ENCODE measurements at regions not wholly inside any gene's neighbourhood (a gene's known extent, or its start where the extent isn't known, plus 50 kb on each side); places are given as distances from the start of the nearest gene placed in this dataset.

DNA sequence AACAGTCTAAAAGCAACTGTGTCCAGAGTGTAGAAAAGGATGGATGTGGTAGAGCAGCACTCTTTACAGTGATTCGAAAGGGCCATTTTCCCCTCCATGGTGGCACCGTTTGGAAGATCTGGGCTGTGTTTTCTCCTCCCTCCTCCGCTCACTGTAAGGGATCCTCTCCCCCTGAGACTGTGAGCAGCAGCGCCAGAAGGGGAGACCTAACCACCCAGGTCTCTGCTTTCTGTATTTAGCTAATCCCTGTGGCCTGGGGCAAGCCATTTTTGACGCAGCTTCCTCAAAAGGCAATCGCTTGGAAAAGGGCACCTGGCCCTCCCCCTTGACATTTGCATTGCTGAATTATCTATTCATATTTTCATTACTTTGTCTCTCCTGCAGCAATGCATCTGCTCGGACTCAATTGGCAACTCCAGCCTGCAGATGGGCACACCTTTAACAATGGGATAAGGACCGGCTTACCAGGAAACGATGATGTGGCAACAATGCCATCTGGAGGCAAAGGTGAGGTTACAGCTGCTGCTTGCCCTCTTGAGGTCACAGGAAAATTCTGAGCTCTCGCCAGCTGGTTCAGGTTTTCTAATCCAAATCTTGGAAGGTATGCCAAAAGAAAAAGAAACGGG lies 244.3 kb upstream of the WWC1 start:
- no peak for DNase-seq (ENCODE audit: low spot score)
- ATAC-seq (ENCODE audit: low read depth) = peak; percentile 95
- no peaks in the 10 kb centered on the region for H3K4me1 ChIP-seq (ENCODE audit: insufficient read depth, poor library complexity, severe bottlenecking)
- H3K9me3 ChIP-seq (ENCODE audit: severe bottlenecking) = no peaks in the 10 kb centered on the region
- TF ChIP-seq, protein P1, sequence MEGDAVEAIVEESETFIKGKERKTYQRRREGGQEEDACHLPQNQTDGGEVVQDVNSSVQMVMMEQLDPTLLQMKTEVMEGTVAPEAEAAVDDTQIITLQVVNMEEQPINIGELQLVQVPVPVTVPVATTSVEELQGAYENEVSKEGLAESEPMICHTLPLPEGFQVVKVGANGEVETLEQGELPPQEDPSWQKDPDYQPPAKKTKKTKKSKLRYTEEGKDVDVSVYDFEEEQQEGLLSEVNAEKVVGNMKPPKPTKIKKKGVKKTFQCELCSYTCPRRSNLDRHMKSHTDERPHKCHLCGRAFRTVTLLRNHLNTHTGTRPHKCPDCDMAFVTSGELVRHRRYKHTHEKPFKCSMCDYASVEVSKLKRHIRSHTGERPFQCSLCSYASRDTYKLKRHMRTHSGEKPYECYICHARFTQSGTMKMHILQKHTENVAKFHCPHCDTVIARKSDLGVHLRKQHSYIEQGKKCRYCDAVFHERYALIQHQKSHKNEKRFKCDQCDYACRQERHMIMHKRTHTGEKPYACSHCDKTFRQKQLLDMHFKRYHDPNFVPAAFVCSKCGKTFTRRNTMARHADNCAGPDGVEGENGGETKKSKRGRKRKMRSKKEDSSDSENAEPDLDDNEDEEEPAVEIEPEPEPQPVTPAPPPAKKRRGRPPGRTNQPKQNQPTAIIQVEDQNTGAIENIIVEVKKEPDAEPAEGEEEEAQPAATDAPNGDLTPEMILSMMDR (IDR thresholded peaks at IDR 0.05; ENCODE audit: poor library complexity, severe bottlenecking) = peak; percentile 93
- no peaks in the 10 kb centered on the region for H3K36me3 ChIP-seq (ENCODE audit: low read depth)
- H3K4me3 ChIP-seq (ENCODE audit: severe bottlenecking) = no peak overlapping the region
- H3K27ac ChIP-seq (ENCODE audit: poor library complexity, severe bottlenecking) = no peak overlapping the region
- H3K27me3 ChIP-seq (ENCODE audit: insufficient read depth, poor library complexity, severe bottlenecking) = no peaks in the 10 kb centered on the region

DNA sequence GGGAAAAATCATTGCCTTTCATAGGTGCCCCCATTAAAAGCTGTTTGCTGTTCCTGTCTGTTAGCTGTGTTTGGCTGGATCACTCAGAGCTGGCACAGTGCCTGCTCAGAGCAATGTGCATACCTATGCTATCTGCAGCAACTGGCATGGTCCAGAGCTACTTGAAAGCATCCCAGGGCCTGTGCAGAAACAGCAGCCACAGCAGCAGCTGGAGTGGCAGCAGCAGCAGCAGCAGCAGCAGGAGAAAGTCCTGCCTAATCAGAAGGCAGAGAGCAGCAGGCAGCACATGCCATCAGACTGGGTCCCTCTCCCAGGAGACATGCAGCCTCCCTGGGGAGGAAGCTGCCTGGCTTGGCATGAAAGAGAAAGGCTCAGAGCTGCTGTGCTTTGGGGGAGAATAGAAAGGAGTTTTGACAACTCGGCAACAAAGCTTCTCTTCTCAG lies 243.8 kb upstream of the WWC1 start:
- no peaks in the 10 kb centered on the region for H3K36me3 ChIP-seq (ENCODE audit: low read depth)
- H3K9me3 ChIP-seq (ENCODE audit: severe bottlenecking) = no peaks in the 10 kb centered on the region
- ATAC-seq (ENCODE audit: low read depth) (peak; percentile 71), DNase-seq (ENCODE audit: low spot score) (no peak)
- H3K27me3 ChIP-seq (ENCODE audit: insufficient read depth, poor library complexity, severe bottlenecking) = no peaks in the 10 kb centered on the region
- H3K4me3 ChIP-seq (ENCODE audit: severe bottlenecking) = no peak overlapping the region
- TF ChIP-seq, protein P1 (IDR thresholded peaks at IDR 0.05; ENCODE audit: poor library complexity, severe bottlenecking) = peak; percentile 62
- no peaks in the 10 kb centered on the region for H3K4me1 ChIP-seq (ENCODE audit: insufficient read depth, poor library complexity, severe bottlenecking)
- H3K27ac ChIP-seq (ENCODE audit: poor library complexity, severe bottlenecking) = no peak overlapping the region

DNA sequence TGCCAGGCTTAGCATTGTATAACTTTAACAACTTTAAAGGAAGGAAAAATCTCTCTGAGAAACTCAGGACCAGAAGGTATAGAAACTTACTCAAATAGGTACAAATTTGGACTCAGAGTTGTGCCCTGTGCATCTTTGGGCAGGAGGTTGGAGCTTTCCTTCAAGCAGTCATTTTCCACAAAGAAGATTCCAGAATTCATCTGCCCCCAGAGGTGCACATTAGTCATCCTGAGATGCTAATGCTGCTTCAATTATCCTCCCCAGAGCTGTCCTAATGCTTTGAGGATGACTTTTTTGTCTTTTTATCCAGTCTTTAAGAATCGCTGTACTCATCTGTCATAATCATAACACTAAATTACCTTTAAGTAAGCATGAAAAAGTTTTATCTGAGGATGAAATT lies 243.0 kb upstream of the WWC1 start:
- Histone ChIP-seq H3K36me3 (ENCODE audit: low read depth) (no peaks in the 10 kb centered on the region), H3K27me3 (ENCODE audit: insufficient read depth, poor library complexity, severe bottlenecking) (no peaks in the 10 kb centered on the region), H3K4me1 (ENCODE audit: insufficient read depth, poor library complexity, severe bottlenecking) (no peaks in the 10 kb centered on the region), H3K27ac (ENCODE audit: poor library complexity, severe bottlenecking) (no peak overlapping the region), H3K4me3 (ENCODE audit: severe bottlenecking) (no peak overlapping the region), H3K9me3 (ENCODE audit: severe bottlenecking) (no peaks in the 10 kb centered on the region)
- ATAC-seq (ENCODE audit: low read depth) (no peak), DNase-seq (ENCODE audit: low spot score) (no peak)
- TF ChIP-seq, protein P1 (IDR thresholded peaks at IDR 0.05; ENCODE audit: poor library complexity, severe bottlenecking) = no peak

DNA sequence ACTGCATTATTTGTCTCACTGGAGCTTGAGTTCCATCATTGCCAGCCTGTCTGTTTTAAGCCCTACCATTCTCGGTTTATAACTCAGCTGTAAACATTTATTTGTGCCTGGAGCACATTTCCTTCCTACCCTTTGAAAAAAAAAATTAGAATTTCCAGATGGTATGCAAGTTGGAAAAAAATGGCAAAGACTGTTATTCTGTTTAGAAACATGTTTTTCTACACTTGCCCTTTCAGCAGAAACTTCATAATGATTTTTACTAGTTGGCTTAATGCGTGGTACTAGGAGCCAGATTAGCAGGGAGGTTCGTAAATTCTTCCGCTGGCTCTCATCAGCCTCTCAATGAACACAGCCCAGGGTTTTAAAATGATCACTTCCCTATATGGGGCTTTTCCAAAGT lies 238.8 kb upstream of the WWC1 start:
- TF ChIP-seq, protein P1 (IDR thresholded peaks at IDR 0.05; ENCODE audit: poor library complexity, severe bottlenecking) = no peak
- DNase-seq (ENCODE audit: low spot score) (no peak), ATAC-seq (ENCODE audit: low read depth) (no peak)
- H3K27ac ChIP-seq (ENCODE audit: poor library complexity, severe bottlenecking) = no peak overlapping the region
- no peak overlapping the region for H3K4me3 ChIP-seq (ENCODE audit: severe bottlenecking)
- H3K4me1 ChIP-seq (ENCODE audit: insufficient read depth, poor library complexity, severe bottlenecking) = no peaks in the 10 kb centered on the region
- no peaks in the 10 kb centered on the region for H3K27me3 ChIP-seq (ENCODE audit: insufficient read depth, poor library complexity, severe bottlenecking)
- H3K9me3 ChIP-seq (ENCODE audit: severe bottlenecking) = no peaks in the 10 kb centered on the region
- no peaks in the 10 kb centered on the region for H3K36me3 ChIP-seq (ENCODE audit: low read depth)

DNA sequence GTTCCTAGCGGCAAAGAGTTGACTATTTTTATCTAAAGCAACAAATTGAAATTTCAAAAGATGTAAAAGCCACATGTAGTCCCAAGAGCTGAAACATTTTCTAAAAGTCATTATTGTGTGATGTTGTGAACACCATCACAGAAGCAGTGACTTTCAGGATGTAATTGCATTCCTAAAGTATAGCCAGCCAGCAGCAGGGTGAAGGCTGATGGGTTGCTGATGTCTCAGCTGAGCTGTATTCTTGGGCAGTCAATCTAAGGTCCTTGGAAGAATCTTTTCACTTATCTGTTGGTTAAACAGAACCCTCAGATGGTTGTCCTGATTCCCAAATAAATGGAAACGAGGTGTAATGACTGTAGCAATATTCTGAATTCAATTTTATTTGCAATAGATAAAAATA lies 237.4 kb upstream of the WWC1 start:
- H3K4me1 ChIP-seq (ENCODE audit: insufficient read depth, poor library complexity, severe bottlenecking) = no peaks in the 10 kb centered on the region
- DNase-seq (ENCODE audit: low spot score) (no peak), ATAC-seq (ENCODE audit: low read depth) (no peak)
- H3K4me3 ChIP-seq (ENCODE audit: severe bottlenecking) = no peak overlapping the region
- H3K27me3 ChIP-seq (ENCODE audit: insufficient read depth, poor library complexity, severe bottlenecking) = no peaks in the 10 kb centered on the region
- H3K27ac ChIP-seq (ENCODE audit: poor library complexity, severe bottlenecking) = no peak overlapping the region
- H3K36me3 ChIP-seq (ENCODE audit: low read depth) = no peaks in the 10 kb centered on the region
- TF ChIP-seq, protein P1 (IDR thresholded peaks at IDR 0.05; ENCODE audit: poor library complexity, severe bottlenecking) = no peak
- H3K9me3 ChIP-seq (ENCODE audit: severe bottlenecking) = no peaks in the 10 kb centered on the region
